Spleen (tissue), 11 donors: ENCODE measurements at regions not wholly inside any gene's neighbourhood (a gene's known extent, or its start where the extent isn't known, plus 50 kb on each side); places are given as distances from the start of the nearest gene placed in this dataset.

Experiments used
- DNase-seq: peaks from one replicate; pipeline ENCODE4 v3.0.0-alpha.2; 2020
- H3K27ac ChIP-seq, 8 donors: fragments of 200-600 bp; sonication (generic) in 7 of 8; 1 replicate in 4 of 8; 2 replicates in 4 of 8; pipeline versions ENCODE4 v1.5.0 to v1.8.0; 2016 to 2021; ENCODE audit warnings: inconsistent platforms in 4 of 8, mild to moderate bottlenecking in 4 of 8, moderate library complexity in 1 of 8
- H3K27me3 ChIP-seq, 7 donors: fragments of 200-600 bp; sonication (generic) in 6 of 7; replicated peaks in 1 of 7; 1 replicate in 4 of 7; 2 replicates in 3 of 7; pipeline versions ENCODE4 v1.5.0 to v1.8.0; 2016 to 2021; ENCODE audit warnings: inconsistent platforms in 3 of 7, mild to moderate bottlenecking in 1 of 7
- H3K36me3 ChIP-seq, 6 donors: fragments of 200-600 bp; sonication (generic) in 5 of 6; 1 replicate in 4 of 6; 2 replicates in 2 of 6; pipeline versions ENCODE4 v1.5.0 to v1.8.0; 2016 to 2021; ENCODE audit warnings: inconsistent platforms in 2 of 6
- H3K4me1 ChIP-seq, 6 donors: fragments of 200-600 bp; sonication (generic) in 5 of 6; 1 replicate in 3 of 6; 2 replicates in 3 of 6; pipeline versions ENCODE4 v1.5.0 to v1.8.0; 2016 to 2021; ENCODE audit warnings: inconsistent platforms in 3 of 6
- H3K4me3 ChIP-seq, 8 donors: fragments of 200-600 bp; sonication (generic) in 7 of 8; 1 replicate in 4 of 8; 2 replicates in 4 of 8; pipeline versions ENCODE4 v1.5.0 to v1.8.0; 2016 to 2021; ENCODE audit warnings: inconsistent platforms in 4 of 8, mild to moderate bottlenecking in 4 of 8, moderate library complexity in 2 of 8
- H3K9me3 ChIP-seq, 8 donors: fragments of 200-600 bp; sonication (generic) in 7 of 8; 1 replicate in 4 of 8; 2 replicates in 4 of 8; pipeline versions ENCODE4 v1.5.0 to v1.8.0; 2016 to 2021; ENCODE audit warnings: inconsistent platforms in 4 of 8
- POLR2A ChIP-seq, 3 donors: fragments of 450-650 bp; IDR thresholded peaks; one replicate each; pipeline ENCODE4 v1.5.1; 2017; ENCODE audit warnings: antibody characterized with exemption in 3 of 3, mild to moderate bottlenecking in 1 of 3
- POLR2AphosphoS5 ChIP-seq, 3 donors: sonication (generic); formaldehyde crosslinking; IDR thresholded peaks; one replicate each; pipeline ENCODE4 v1.5.1; 2017; ENCODE audit warnings: antibody characterized with exemption in 3 of 3
- WGBS, 5 donors: extraction: QIAGEN DNeasy Blood & Tissue Kit in 3 of 5; methylation state at CpG; one replicate each; pipeline versions ENCODE4 v1.1.5 to v1.1.7; 2013 to 2018; 5-methylcytosine and 5-hydroxymethylcytosine counted together
- intact Hi-C: fragments of 100-400 bp; cut with DNase I; formaldehyde crosslinking; loops from one replicate; pipeline ENCODE4 v1.15.0; 2023; ENCODE audit warnings: low total_unique reads
- TF ChIP-seq, protein P1 (sequence below), 11 experiments: fragments of 200-600 bp in 7 of 11; fragments of 450-650 bp in 4 of 11; sonication (generic) in 4 of 11; IDR thresholded peaks in 8 of 11; conservative IDR thresholded peaks in 3 of 11; 1 replicate in 7 of 11; 2 replicates in 4 of 11; pipeline versions ENCODE4 v1.4.0 to v1.8.0; 2016 to 2021; ENCODE audit warnings: antibody characterized with exemption in 11 of 11, inconsistent platforms in 4 of 11, mild to moderate bottlenecking in 1 of 11
- donor health status: healthy with polysubstance abuse.
- donor health status: DM: no; HTN: no; CAD: no; lungs with moderate emphysema.
- donor health status: DM: no; HTN: no; CAD: no.
- donor health status: Bipolar disorder and iron deficiency.
- donor health status: healthy.
- donor health status: DM: no; HTN: no; CAD: no.
- donor health status: DM: yes; HTN: yes; CAD: no.

DNA sequence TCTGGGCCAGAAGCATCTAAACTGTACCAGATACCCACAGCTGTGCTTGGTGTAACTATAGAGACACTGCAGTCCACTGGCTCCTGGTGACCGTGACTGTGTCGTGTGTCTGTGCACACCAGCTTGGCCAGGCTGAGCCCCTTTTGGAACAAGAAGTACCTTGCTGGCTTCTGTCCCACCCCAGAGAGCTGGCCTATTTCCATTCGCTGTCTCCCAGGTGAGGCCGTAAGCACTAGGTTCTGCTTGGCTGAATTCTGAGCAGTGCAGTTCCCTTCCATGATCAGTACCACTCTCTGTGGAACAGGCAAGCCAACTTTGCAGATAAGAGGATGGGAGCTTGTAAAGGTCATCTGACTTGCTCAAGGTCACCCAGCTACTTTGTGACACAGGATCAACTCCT lies 119.9 kb upstream of the DNAH14 start:
- Histone ChIP-seq H3K4me1 (no peaks in the 10 kb centered on the region), H3K27me3 (no peaks in the 10 kb centered on the region), H3K9me3 (peaks cover 0 to 26% (median 5%) of the 10 kb centered on the region in 8 donors), H3K4me3 (no peak overlapping the region), H3K36me3 (no peaks in the 10 kb centered on the region), H3K27ac (no peak overlapping the region)
- intact Hi-C loops: no loop called here
- TF ChIP-seq POLR2A (IDR thresholded peaks at IDR 0.05) (no peak), POLR2AphosphoS5 (IDR thresholded peaks at IDR 0.05) (no peak)
- TF ChIP-seq, protein P1, sequence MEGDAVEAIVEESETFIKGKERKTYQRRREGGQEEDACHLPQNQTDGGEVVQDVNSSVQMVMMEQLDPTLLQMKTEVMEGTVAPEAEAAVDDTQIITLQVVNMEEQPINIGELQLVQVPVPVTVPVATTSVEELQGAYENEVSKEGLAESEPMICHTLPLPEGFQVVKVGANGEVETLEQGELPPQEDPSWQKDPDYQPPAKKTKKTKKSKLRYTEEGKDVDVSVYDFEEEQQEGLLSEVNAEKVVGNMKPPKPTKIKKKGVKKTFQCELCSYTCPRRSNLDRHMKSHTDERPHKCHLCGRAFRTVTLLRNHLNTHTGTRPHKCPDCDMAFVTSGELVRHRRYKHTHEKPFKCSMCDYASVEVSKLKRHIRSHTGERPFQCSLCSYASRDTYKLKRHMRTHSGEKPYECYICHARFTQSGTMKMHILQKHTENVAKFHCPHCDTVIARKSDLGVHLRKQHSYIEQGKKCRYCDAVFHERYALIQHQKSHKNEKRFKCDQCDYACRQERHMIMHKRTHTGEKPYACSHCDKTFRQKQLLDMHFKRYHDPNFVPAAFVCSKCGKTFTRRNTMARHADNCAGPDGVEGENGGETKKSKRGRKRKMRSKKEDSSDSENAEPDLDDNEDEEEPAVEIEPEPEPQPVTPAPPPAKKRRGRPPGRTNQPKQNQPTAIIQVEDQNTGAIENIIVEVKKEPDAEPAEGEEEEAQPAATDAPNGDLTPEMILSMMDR (IDR thresholded peaks at IDR 0.05 in 8 of 11, conservative IDR thresholded peaks at IDR 0.05 in 3 of 11): no peak
- WGBS, 5 donors: 92 to 97% (median 94%) methylated on average over 4 of the region's 4 CpGs
- no peak for DNase-seq

DNA sequence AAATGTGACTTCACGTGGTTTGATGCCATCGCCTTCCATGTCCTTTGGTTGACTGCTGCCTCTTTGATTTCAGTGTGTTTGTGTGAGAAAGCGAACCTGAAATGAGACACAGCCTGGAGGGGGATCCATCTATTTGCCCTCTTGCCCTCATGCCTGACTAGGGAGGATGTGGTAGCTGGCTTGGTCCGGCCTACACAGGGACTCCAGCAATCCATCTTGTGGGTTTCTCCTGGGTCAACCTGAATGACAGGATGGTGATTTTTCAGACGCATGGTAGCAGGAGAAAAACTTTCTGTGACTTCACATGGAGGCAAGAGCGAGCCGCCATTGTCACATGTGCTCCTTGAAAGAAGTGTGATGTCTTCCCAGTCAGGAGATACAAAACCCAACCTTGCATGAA lies 117.9 kb upstream of the DNAH14 start:
- no peaks in the 10 kb centered on the region for H3K27me3 ChIP-seq
- WGBS, 5 donors: 80 to 94% (median 84%) methylated on average over 6 to 7 of the region's 7 CpGs
- DNase-seq: no peak
- TF ChIP-seq, protein P1 (IDR thresholded peaks at IDR 0.05 in 8 of 11, conservative IDR thresholded peaks at IDR 0.05 in 3 of 11): no peak
- TF ChIP-seq POLR2A (IDR thresholded peaks at IDR 0.05) (no peak), POLR2AphosphoS5 (IDR thresholded peaks at IDR 0.05) (no peak)
- no peaks in the 10 kb centered on the region for H3K4me1 ChIP-seq
- H3K27ac ChIP-seq: no peak overlapping the region
- peaks cover 0 to 27% (median 5%) of the 10 kb centered on the region in 8 donors for H3K9me3 ChIP-seq
- H3K4me3 ChIP-seq: no peak overlapping the region
- H3K36me3 ChIP-seq: no peaks in the 10 kb centered on the region
- intact Hi-C loops: no loop called here

DNA sequence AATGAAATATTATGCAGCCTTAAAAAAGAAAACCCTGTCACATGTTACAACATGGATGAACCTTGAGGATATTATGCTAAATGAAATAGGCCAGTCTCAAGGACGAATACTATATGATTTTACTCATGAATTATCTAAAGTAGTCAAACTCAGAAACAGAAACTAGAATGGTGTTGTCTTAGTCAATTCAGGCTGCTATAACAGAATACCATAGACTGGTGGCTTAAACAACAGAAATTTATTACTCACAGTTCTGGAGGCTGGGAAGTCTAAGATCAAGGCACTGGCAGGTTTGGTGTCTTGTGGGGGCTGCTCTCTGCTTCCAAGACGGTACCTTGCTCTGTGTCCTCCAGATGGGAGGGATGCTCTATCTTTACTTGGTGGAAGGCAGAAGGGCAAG lies 113.8 kb upstream of the DNAH14 start:
- Histone ChIP-seq H3K27me3 (peaks cover 0 to 9% (median 0%) of the 10 kb centered on the region in 7 donors), H3K4me1 (no peaks in the 10 kb centered on the region), H3K36me3 (no peaks in the 10 kb centered on the region), H3K4me3 (no peak overlapping the region), H3K9me3 (peaks cover 0 to 30% (median 11%) of the 10 kb centered on the region in 8 donors), H3K27ac (no peak overlapping the region)
- intact Hi-C loops: no loop called here
- DNase-seq: no peak
- 70 to 85% (median 76%) methylated on average over 2 of the region's 2 CpGs for WGBS, 5 donors
- TF ChIP-seq, protein P1 (IDR thresholded peaks at IDR 0.05 in 8 of 11, conservative IDR thresholded peaks at IDR 0.05 in 3 of 11): no peak
- TF ChIP-seq POLR2AphosphoS5 (IDR thresholded peaks at IDR 0.05) (no peak), POLR2A (IDR thresholded peaks at IDR 0.05) (no peak)

DNA sequence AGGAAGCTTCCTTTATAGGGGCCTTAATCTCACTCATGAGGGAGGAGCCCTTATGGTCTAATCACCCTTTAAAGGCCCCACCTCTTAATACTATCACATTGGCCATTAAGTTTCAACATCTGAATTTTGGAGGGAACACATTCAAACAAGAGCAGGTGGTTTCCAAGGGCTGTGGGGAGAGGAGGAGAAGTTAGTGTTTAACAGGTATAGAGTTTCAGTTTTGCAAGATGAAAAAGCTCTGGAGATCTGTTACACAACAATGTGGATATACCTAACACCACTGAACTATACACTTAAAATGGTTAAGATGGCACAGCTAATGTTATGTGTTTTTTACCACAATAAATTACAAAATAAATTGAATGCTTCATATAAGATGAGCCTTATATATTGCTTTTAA lies 113.4 kb upstream of the DNAH14 start:
- no peak for DNase-seq
- peaks cover 0 to 31% (median 15%) of the 10 kb centered on the region in 8 donors for H3K9me3 ChIP-seq
- intact Hi-C loops: no loop called here

More for the DNA sequence above, 113.4 kb upstream of the DNAH14 start:
- no peaks in the 10 kb centered on the region for H3K4me1 ChIP-seq
- H3K27ac ChIP-seq: no peak overlapping the region
- H3K36me3 ChIP-seq: no peaks in the 10 kb centered on the region
- TF ChIP-seq POLR2A (IDR thresholded peaks at IDR 0.05) (no peak), POLR2AphosphoS5 (IDR thresholded peaks at IDR 0.05) (no peak)
- TF ChIP-seq, protein P1 (IDR thresholded peaks at IDR 0.05 in 8 of 11, conservative IDR thresholded peaks at IDR 0.05 in 3 of 11): no peak
- no peak overlapping the region for H3K4me3 ChIP-seq
- peaks cover 0 to 9% (median 0%) of the 10 kb centered on the region in 7 donors for H3K27me3 ChIP-seq
